A549 (cell line): ENCODE measurements at regions not wholly inside any gene's neighbourhood (a gene's known extent, or its start where the extent isn't known, plus 50 kb on each side); places are given as distances from the start of the nearest gene placed in this dataset.

ENCODE experiments used
- ESRRA ChIP-seq: fragments of 150-350 bp; IDR thresholded peaks from 2 replicates; pipeline ENCODE4 v1.6.1; 2014; ENCODE audit warnings: mild to moderate bottlenecking, low read length, borderline replicate concordance
- HMGXB4 ChIP-seq: fragments of 250-450 bp; sonication (Bioruptor Pico); IDR thresholded peaks from 2 replicates; pipeline ENCODE4 v1.5.0; 2021; ENCODE audit warnings: mild to moderate bottlenecking, moderate library complexity, borderline replicate concordance
- NR3C1 ChIP-seq: fragments of >200 bp; sonication (Bioruptor Twin); formaldehyde crosslinking; IDR thresholded peaks from 3 replicates; pipeline ENCODE4 v1.6.1; 2017
- RAD21 ChIP-seq, 2 experiments: fragments of >200 bp in 1 of 2; sonication (Bioruptor Twin) in 1 of 2; formaldehyde crosslinking in 1 of 2; IDR thresholded peaks in 1 of 2; conservative IDR thresholded peaks in 1 of 2; 2 replicates in 1 of 2; 3 replicates in 1 of 2; pipeline ENCODE4 v1.6.1; 2012 to 2018; ENCODE audit warnings: inconsistent platforms in 1 of 2
- TP53 ChIP-seq: fragments of 250-450 bp; sonication (Bioruptor Pico); IDR thresholded peaks from 2 replicates; pipeline ENCODE4 v1.5.0; 2021; ENCODE audit warnings: mild to moderate bottlenecking, moderate library complexity
- TF ChIP-seq, protein P1 (sequence below): fragments of >200 bp; sonication (Bioruptor Twin); formaldehyde crosslinking; IDR thresholded peaks from 3 replicates; pipeline ENCODE4 v1.5.1; 2016
- TF ChIP-seq, protein P2 (sequence below): IDR thresholded peaks from 2 replicates; pipeline ENCODE4 v1.6.1; 2012
- TF ChIP-seq, protein P3 (sequence below): fragments of 200-600 bp; sonication (generic); IDR thresholded peaks from 2 replicates; pipeline ENCODE4 v1.6.1; 2016; ENCODE audit warnings: antibody characterized with exemption, mild to moderate bottlenecking, moderate library complexity

GRCh38 chr3:178353006-178353694 is 183.1 kb upstream of the KCNMB2 start:
- no peak for TF ChIP-seq RAD21 (conservative IDR thresholded peaks at IDR 0.05 in 1 of 2, IDR thresholded peaks at IDR 0.05 in 1 of 2)
- TF ChIP-seq, protein P1, sequence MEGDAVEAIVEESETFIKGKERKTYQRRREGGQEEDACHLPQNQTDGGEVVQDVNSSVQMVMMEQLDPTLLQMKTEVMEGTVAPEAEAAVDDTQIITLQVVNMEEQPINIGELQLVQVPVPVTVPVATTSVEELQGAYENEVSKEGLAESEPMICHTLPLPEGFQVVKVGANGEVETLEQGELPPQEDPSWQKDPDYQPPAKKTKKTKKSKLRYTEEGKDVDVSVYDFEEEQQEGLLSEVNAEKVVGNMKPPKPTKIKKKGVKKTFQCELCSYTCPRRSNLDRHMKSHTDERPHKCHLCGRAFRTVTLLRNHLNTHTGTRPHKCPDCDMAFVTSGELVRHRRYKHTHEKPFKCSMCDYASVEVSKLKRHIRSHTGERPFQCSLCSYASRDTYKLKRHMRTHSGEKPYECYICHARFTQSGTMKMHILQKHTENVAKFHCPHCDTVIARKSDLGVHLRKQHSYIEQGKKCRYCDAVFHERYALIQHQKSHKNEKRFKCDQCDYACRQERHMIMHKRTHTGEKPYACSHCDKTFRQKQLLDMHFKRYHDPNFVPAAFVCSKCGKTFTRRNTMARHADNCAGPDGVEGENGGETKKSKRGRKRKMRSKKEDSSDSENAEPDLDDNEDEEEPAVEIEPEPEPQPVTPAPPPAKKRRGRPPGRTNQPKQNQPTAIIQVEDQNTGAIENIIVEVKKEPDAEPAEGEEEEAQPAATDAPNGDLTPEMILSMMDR, result no peak
- TF ChIP-seq, protein P2, sequence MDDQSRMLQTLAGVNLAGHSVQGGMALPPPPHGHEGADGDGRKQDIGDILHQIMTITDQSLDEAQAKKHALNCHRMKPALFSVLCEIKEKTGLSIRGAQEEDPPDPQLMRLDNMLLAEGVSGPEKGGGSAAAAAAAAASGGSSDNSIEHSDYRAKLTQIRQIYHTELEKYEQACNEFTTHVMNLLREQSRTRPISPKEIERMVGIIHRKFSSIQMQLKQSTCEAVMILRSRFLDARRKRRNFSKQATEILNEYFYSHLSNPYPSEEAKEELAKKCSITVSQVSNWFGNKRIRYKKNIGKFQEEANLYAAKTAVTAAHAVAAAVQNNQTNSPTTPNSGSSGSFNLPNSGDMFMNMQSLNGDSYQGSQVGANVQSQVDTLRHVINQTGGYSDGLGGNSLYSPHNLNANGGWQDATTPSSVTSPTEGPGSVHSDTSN, result no peak
- TF ChIP-seq, protein P3, sequence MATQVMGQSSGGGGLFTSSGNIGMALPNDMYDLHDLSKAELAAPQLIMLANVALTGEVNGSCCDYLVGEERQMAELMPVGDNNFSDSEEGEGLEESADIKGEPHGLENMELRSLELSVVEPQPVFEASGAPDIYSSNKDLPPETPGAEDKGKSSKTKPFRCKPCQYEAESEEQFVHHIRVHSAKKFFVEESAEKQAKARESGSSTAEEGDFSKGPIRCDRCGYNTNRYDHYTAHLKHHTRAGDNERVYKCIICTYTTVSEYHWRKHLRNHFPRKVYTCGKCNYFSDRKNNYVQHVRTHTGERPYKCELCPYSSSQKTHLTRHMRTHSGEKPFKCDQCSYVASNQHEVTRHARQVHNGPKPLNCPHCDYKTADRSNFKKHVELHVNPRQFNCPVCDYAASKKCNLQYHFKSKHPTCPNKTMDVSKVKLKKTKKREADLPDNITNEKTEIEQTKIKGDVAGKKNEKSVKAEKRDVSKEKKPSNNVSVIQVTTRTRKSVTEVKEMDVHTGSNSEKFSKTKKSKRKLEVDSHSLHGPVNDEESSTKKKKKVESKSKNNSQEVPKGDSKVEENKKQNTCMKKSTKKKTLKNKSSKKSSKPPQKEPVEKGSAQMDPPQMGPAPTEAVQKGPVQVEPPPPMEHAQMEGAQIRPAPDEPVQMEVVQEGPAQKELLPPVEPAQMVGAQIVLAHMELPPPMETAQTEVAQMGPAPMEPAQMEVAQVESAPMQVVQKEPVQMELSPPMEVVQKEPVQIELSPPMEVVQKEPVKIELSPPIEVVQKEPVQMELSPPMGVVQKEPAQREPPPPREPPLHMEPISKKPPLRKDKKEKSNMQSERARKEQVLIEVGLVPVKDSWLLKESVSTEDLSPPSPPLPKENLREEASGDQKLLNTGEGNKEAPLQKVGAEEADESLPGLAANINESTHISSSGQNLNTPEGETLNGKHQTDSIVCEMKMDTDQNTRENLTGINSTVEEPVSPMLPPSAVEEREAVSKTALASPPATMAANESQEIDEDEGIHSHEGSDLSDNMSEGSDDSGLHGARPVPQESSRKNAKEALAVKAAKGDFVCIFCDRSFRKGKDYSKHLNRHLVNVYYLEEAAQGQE, result no peak
- no peak for TF ChIP-seq TP53 (CRISPR knock-in tag)
- TF ChIP-seq NR3C1, result no peak
- no peak for TF ChIP-seq HMGXB4 (CRISPR knock-in tag)
- TF ChIP-seq ESRRA, result no peak
